ENCODE measurements at regions not wholly inside any gene's neighbourhood (a gene's known extent, or its start where the extent isn't known, plus 50 kb on each side); places are given as distances from the start of the nearest gene placed in this dataset.
"Not testable (repeated sequence)": the region's sequence is repeated elsewhere in the genome, so short reads cannot be mapped to it uniquely, and the experiment has no call there.

DNA sequence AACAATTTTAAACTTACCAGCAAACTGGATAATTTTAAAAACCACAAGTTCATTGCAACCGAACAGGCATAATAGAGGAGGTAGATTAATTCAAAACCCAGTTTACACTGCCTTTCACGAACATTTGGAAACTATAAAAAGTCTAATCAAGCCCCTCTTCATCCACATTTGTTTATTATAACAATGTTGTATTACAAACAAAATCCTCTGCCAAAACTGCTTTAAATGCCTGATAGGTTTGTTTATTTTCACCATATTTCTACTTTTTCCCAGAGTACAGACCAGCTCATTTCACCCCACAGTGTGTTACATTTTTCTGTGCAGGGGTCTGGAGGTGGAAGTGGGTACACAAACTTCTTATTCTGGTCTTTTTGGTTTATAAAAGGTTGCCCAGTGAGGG is 184.2 kb downstream of the OSR1 start:
- TF ChIP-seq, protein P1, sequence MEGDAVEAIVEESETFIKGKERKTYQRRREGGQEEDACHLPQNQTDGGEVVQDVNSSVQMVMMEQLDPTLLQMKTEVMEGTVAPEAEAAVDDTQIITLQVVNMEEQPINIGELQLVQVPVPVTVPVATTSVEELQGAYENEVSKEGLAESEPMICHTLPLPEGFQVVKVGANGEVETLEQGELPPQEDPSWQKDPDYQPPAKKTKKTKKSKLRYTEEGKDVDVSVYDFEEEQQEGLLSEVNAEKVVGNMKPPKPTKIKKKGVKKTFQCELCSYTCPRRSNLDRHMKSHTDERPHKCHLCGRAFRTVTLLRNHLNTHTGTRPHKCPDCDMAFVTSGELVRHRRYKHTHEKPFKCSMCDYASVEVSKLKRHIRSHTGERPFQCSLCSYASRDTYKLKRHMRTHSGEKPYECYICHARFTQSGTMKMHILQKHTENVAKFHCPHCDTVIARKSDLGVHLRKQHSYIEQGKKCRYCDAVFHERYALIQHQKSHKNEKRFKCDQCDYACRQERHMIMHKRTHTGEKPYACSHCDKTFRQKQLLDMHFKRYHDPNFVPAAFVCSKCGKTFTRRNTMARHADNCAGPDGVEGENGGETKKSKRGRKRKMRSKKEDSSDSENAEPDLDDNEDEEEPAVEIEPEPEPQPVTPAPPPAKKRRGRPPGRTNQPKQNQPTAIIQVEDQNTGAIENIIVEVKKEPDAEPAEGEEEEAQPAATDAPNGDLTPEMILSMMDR (IDR thresholded peaks at IDR 0.05): no peak
- TF ChIP-seq EP300 (IDR thresholded peaks at IDR 0.05) (no peak), POLR2A (IDR thresholded peaks at IDR 0.05) (no peak), POLR2AphosphoS5 (IDR thresholded peaks at IDR 0.05) (no peak)
- H3K36me3 ChIP-seq: no peaks in the 10 kb centered on the region
- WGBS: 76% methylated on average over 2 of the region's 2 CpGs
- DNase-seq (ENCODE audit: low spot score in 2 of 2): no peak
- H3K27me3 ChIP-seq: no peaks in the 10 kb centered on the region
- H3K9me3 ChIP-seq: no peaks in the 10 kb centered on the region
- H3K4me3 ChIP-seq: no peak overlapping the region
- H3K27ac ChIP-seq: no peak overlapping the region
- no peaks in the 10 kb centered on the region for H3K4me1 ChIP-seq

DNA sequence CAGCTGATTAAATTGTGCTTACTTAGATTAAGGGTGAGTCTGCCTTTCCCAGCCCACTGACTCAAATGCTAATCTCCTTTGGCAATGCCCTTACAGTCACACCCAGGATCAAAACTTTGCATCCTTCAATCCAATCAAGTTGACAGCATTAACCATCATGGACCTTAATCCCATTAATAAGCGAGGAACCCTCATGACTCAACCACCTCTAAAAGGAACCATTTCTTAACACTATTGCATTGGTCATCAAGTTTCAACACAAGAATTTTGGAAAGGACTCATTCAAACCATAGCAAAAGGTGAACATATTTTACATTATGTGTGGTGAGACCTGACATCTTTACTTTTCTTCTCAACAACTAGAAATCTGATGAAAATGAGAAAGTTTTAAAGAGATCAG is 187.0 kb downstream of the OSR1 start:
- H3K27ac ChIP-seq: no peak overlapping the region
- DNase-seq (ENCODE audit: low spot score in 2 of 2): no peak
- no peak overlapping the region for H3K4me3 ChIP-seq

DNA sequence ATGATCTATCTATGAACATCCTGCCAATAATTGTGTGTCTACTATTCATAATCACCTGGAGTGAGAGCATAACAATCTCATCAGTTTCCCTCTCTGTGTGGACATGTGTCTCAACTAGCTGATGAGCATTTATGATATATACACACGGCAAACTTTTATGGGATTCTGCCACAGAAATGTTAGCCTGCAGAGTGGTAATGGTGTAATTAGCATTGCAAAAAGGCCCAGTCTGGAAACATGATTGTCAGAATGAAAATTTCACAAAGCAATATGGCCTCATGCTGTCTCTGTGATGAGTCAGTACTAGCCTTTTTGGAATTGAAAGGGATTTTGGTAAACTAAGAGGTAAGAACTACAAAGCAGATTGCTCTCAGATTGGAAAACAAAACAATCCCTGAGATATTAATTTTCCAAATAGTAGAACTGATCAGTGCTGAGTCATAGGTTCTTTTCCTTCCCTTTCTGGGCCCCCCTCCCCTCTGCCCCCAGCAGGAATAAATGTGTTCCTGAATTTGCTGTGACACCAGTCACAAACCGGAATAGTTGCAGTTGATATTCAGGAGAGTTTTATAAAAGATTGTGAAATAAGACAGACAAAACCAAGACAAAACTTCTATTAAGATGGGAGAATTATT is 189.2 kb downstream of the OSR1 start:
- H3K4me1 ChIP-seq: no peaks in the 10 kb centered on the region
- no peak for DNase-seq (ENCODE audit: low spot score in 2 of 2)
- H3K4me3 ChIP-seq: no peak overlapping the region
- no peaks in the 10 kb centered on the region for H3K36me3 ChIP-seq
- WGBS: 78% methylated on average over 2 of the region's 2 CpGs
- H3K9me3 ChIP-seq: no peaks in the 10 kb centered on the region
- H3K27me3 ChIP-seq: no peaks in the 10 kb centered on the region
- TF ChIP-seq EP300 (IDR thresholded peaks at IDR 0.05) (no peak), POLR2A (IDR thresholded peaks at IDR 0.05) (no peak), POLR2AphosphoS5 (IDR thresholded peaks at IDR 0.05) (no peak)
- TF ChIP-seq, protein P1 (IDR thresholded peaks at IDR 0.05): no peak
- H3K27ac ChIP-seq: no peak overlapping the region

More for the DNA sequence above, 187.0 kb downstream of the OSR1 start:
- no peaks in the 10 kb centered on the region for H3K4me1 ChIP-seq
- no peak for TF ChIP-seq POLR2A (IDR thresholded peaks at IDR 0.05)
- TF ChIP-seq POLR2AphosphoS5 (IDR thresholded peaks at IDR 0.05): no peak
- TF ChIP-seq EP300 (IDR thresholded peaks at IDR 0.05): no peak
- TF ChIP-seq, protein P1 (IDR thresholded peaks at IDR 0.05): no peak
- no peaks in the 10 kb centered on the region for H3K9me3 ChIP-seq
- H3K36me3 ChIP-seq: no peaks in the 10 kb centered on the region
- WGBS: 96% methylated on average over 1 of the region's 1 CpG
- H3K27me3 ChIP-seq: no peaks in the 10 kb centered on the region

DNA sequence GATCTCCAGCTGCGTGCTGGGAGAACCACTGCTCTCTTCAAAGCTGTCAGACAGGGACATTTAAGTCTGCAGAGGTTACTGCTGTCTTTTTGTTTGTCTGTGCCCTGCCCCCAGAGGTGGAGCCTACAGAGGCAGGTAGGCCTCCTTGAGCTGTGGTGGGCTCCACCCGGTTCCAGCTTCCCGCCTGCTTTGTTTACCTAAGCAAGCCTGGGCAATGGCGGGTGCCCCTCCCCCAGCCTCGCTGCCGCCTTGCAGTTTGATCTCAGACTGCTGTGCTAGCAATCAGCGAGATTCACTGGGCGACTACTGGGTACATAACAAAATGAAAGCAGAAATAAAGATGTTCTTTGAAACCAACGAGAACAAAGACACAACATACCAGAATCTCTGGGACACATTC is 194.3 kb downstream of the OSR1 start:
- H3K36me3 ChIP-seq; H3K9me3 ChIP-seq; H3K27ac ChIP-seq; H3K4me1 ChIP-seq; DNase-seq (ENCODE audit: low spot score in 2 of 2); H3K27me3 ChIP-seq; H3K4me3 ChIP-seq: not testable (repeated sequence)
- WGBS: 61% methylated on average over 7 of the region's 9 CpGs

DNA sequence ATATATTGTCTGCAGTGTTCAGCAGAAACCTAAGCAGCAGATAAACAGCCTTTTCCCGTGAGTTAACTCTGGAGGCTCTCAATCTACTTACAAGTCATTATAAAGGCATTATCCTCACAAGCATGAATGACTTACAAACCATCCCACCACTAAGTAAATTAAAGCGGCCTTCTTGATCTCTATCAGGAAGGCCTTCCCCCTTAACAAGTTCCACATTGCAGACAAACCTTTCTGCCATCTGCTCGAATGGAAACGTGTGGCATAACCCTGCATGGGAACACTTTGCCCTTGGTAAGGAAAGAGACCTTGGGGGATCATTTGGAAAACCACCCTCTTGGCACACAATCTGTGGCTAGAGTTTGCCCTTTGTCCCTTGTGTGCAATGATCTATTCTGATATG is 199.5 kb downstream of the OSR1 start:
- TF ChIP-seq POLR2AphosphoS5 (IDR thresholded peaks at IDR 0.05) (no peak), POLR2A (IDR thresholded peaks at IDR 0.05) (no peak), EP300 (IDR thresholded peaks at IDR 0.05) (no peak)
- TF ChIP-seq, protein P1 (IDR thresholded peaks at IDR 0.05): no peak
- Histone ChIP-seq H3K9me3 (no peaks in the 10 kb centered on the region), H3K27me3 (no peaks in the 10 kb centered on the region), H3K4me1 (no peaks in the 10 kb centered on the region), H3K27ac (no peak overlapping the region), H3K36me3 (no peaks in the 10 kb centered on the region), H3K4me3 (no peak overlapping the region)
- no peak for DNase-seq (ENCODE audit: low spot score in 2 of 2)
- whole genome bisulfite sequencing: 80% methylated on average over 4 of the region's 4 CpGs

DNA sequence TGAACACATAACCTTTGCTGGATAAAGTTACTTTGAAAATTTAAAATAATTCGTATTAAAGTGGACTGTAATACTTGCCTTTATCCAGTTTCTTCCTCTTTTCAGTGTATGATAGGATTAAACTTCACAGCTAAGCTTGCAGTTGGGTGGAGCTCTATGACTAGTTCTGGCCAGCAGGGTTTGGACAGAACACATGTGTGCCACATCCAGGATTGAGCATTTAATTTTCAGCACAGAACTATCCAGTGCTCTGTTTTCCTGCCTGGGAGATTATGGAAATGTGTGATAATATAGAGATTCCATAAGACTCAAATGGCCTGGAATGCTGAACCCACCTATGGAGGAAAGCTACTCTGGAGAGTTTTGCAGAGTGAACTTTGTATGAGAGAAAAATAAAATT is 200.2 kb downstream of the OSR1 start:
- no peaks in the 10 kb centered on the region for H3K27me3 ChIP-seq
- TF ChIP-seq POLR2A (IDR thresholded peaks at IDR 0.05): no peak
- no peak for TF ChIP-seq EP300 (IDR thresholded peaks at IDR 0.05)
- TF ChIP-seq POLR2AphosphoS5 (IDR thresholded peaks at IDR 0.05): no peak
- TF ChIP-seq, protein P1 (IDR thresholded peaks at IDR 0.05): no peak
- H3K4me3 ChIP-seq: no peak overlapping the region
- DNase-seq (ENCODE audit: low spot score in 2 of 2): no peak
- H3K4me1 ChIP-seq: no peaks in the 10 kb centered on the region
- no peak overlapping the region for H3K27ac ChIP-seq
- H3K9me3 ChIP-seq: no peaks in the 10 kb centered on the region
- WGBS: 58% methylated on average over 1 of the region's 1 CpG
- no peaks in the 10 kb centered on the region for H3K36me3 ChIP-seq

All from suprapubic skin (tissue), 4 donors.